AG04450 (cell line): ENCODE measurements at regions not wholly inside any gene's neighbourhood (a gene's known extent, or its start where the extent isn't known, plus 50 kb on each side); places are given as distances from the start of the nearest gene placed in this dataset.
"Not testable (repeated sequence)": the region's sequence is repeated elsewhere in the genome, so short reads cannot be mapped to it uniquely, and the experiment has no call there.

ENCODE experiments used
- CTCF ChIA-PET: fragments of 300-600, 350-600 bp; formaldehyde crosslinking; extraction: SDS; loops from one replicate; lab custom pipeline; 2022; ENCODE audit warnings: antibody characterized with exemption, inconsistent platforms; lab: Charles Lee
- POLR2A ChIA-PET: fragments of 350-600 bp; formaldehyde crosslinking; extraction: SDS; loops from one replicate; lab custom pipeline; 2021; ENCODE audit warnings: antibody characterized with exemption, inconsistent platforms; lab: Yijun Ruan, JAX
- DNase-seq: peaks from one replicate; pipeline ENCODE4 v3.0.0-alpha.2; 2011; ENCODE audit warnings: low read depth, low spot score
- H3K27ac ChIP-seq: one replicate; pipeline ENCODE4 v1.5.1; 2012; ENCODE audit warnings: low read depth, low read length, control low read depth
- H3K27me3 ChIP-seq: one replicate; pipeline ENCODE4 v1.6.0; 2012; ENCODE audit warnings: low read length; ENCODE audit not compliant: control insufficient read depth, insufficient read depth
- H3K4me3 ChIP-seq: 2 replicates; pipeline ENCODE4 v1.5.1; 2011; ENCODE audit warnings: mild to moderate bottlenecking, low read depth, low read length, control low read depth
- H3K9me3 ChIP-seq: 2 replicates; pipeline ENCODE4 v1.5.1; 2012; ENCODE audit warnings: low read length; ENCODE audit not compliant: control insufficient read depth, insufficient read depth
- TF ChIP-seq, protein P1 (sequence below): IDR thresholded peaks from 2 replicates; pipeline ENCODE4 v1.5.1; 2011; ENCODE audit warnings: low read depth, low read length, control low read depth, inconsistent platforms

DNA sequence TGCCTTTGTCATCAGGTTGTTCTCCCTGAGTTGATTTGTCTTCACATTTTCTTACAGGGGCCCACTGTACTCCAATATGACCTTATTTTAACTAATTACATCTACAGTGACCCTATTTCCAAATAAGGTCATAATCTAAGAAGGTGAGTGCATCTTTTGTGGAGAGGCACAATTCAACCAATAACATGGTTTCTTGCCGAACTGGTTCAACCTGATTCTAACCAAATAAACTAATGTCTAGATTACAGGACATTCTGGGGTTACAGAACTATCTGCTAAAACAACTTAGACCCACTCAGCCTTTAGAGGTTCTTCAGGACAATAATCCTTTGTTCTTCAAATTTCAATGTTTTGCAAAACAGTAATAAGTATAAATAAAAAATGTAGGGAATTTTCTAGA lies 496.5 kb upstream of the SOX11 start:
- H3K27me3 ChIP-seq, result no peaks in the 10 kb centered on the region
- CTCF ChIA-PET, result no interaction called here
- DNase-seq, result no peak
- H3K27ac ChIP-seq, result no peak overlapping the region
- H3K4me3 ChIP-seq, result no peak overlapping the region
- no peaks in the 10 kb centered on the region; the same call in 1 of the 2 replicates for H3K9me3 ChIP-seq
- POLR2A ChIA-PET, result no interaction called here
- TF ChIP-seq, protein P1, sequence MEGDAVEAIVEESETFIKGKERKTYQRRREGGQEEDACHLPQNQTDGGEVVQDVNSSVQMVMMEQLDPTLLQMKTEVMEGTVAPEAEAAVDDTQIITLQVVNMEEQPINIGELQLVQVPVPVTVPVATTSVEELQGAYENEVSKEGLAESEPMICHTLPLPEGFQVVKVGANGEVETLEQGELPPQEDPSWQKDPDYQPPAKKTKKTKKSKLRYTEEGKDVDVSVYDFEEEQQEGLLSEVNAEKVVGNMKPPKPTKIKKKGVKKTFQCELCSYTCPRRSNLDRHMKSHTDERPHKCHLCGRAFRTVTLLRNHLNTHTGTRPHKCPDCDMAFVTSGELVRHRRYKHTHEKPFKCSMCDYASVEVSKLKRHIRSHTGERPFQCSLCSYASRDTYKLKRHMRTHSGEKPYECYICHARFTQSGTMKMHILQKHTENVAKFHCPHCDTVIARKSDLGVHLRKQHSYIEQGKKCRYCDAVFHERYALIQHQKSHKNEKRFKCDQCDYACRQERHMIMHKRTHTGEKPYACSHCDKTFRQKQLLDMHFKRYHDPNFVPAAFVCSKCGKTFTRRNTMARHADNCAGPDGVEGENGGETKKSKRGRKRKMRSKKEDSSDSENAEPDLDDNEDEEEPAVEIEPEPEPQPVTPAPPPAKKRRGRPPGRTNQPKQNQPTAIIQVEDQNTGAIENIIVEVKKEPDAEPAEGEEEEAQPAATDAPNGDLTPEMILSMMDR, result no peak

DNA sequence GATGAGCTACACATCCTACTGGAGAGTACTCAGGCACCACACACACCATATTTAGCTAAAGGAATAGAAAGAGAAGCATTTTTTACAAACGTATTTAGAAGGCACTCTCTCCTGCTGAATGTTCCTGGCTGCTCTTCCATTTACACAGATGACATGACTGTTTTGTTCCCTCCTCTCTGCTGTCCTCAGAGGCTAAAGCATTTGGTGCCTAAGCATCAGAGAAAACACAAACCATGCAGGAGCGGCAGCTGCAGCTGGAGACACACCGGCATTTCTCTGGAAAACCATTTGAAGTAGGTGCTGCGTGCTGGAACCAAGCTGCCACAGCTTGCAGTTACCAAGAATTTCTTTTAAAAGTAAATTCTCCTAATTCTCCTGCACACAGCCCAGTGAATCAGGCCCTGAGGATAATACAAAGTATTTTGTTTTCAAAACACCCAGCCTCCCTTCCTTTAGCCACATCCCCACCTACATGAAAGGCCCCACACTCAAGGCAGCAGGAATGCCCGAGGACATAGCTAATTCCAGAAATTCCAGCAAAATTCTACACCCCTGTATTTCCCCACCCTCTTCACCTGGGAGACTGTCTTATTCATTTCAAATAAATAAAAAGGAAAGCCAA lies 488.9 kb upstream of the SOX11 start:
- Histone ChIP-seq H3K4me3 (no peak overlapping the region), H3K27ac (no peak overlapping the region), H3K9me3 (0 out of 2 replicates have a peak, but pooled peaks cover 4% of the 10 kb centered on the region), H3K27me3 (no peaks in the 10 kb centered on the region)
- DNase-seq, result no peak
- POLR2A ChIA-PET, result no interaction called here
- CTCF ChIA-PET, result no interaction called here
- TF ChIP-seq, protein P1, result no peak

DNA sequence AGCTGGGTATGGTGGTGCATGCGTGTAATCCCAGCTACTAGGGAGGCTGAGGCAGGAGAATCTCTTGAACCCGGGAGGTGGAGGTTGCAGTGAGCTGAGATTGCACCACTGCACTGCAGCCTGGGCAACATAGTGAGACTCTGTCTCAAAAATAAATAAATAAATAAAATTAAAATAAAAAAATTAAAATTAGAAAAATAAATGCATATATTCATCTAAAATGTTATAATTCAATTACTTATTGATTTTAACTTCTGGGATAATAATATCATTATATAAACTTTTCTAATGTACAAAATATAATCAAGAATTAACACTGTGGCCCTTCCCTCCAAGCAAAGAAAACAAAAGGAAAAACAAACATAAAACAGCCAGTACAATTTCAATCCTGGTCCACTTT lies 485.4 kb upstream of the SOX11 start:
- H3K4me3 ChIP-seq, CTCF ChIA-PET, H3K27me3 ChIP-seq, H3K27ac ChIP-seq, H3K9me3 ChIP-seq, DNase-seq, POLR2A ChIA-PET: not testable (repeated sequence)

DNA sequence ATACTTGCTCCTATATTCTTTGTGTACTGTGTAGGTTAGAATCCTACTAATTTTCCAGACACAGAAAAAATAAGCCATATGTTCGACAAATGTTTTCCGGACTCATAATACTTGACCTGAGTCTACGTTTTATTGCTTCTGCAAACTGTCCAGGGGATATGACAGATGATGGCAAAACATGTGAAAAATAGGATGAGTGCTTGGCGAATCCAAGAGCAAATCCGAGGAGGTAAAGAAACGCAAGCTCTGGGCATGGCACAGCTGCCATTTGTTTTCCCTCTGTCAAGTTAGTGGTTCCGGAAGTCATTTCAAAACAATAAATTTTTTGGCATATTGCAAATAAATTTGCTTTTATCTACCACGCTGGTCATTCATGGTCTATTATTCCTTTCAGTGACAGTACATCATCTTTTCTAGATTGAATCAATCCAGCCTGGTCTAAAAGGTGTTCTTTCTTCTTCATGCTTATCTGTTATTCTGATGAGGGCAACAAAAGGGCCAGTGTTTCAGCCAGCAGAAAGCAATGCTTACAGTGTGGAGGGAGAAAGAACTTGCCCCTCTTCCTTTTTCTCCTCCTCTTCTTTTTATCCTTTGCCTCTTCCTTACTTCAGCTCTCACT lies 476.1 kb upstream of the SOX11 start:
- POLR2A ChIA-PET, result no interaction called here
- DNase-seq, result no peak
- Histone ChIP-seq H3K9me3 (no peaks in the 10 kb centered on the region; the same call in 1 of the 2 replicates), H3K27ac (no peak overlapping the region), H3K4me3 (no peak overlapping the region), H3K27me3 (no peaks in the 10 kb centered on the region)
- CTCF ChIA-PET, result interaction anchor here (0.7 kb wide), 1 partner anchor 89 kb away, joined by 5 read pairs; no protein-coding TSS in a partner anchor
- TF ChIP-seq, protein P1, result no peak

DNA sequence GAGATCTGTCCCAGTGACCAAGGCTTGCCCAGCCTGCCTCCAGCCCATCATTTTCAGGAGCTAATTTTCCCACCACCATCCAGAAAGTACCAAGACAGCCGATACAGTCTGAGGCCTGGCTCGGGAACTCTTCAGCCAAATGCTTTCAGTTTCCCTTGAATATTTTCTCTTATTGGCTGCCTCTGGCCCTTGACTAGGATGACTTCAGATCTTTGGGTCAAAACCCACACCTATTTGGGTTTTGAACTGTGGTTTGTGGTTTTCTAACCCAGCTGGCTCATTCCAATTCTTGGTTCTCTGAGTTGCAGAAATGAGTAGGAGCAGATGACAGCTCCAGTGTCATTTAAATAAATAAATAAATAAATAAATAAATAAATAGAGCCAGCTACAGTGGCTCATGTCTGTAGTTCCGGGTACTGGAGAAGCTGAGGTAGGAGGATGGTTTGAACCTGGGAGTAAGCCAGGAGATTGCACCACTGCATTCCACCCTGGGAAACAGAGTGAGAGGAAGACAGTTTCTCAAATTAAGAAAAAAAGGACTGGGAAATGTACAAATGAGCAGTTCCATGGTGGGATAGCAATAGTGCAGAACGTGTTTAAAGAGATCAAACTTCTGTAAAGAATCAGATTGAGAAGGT lies 465.0 kb upstream of the SOX11 start:
- CTCF ChIA-PET, result no interaction called here
- no peak for DNase-seq
- H3K4me3 ChIP-seq, result no peak overlapping the region
- H3K9me3 ChIP-seq, result no peaks in the 10 kb centered on the region; the same call in 1 of the 2 replicates
- no peaks in the 10 kb centered on the region for H3K27me3 ChIP-seq
- TF ChIP-seq, protein P1, result no peak
- POLR2A ChIA-PET, result no interaction called here
- no peak overlapping the region for H3K27ac ChIP-seq
